ENCODE measurements at regions not wholly inside any gene's neighbourhood (a gene's known extent, or its start where the extent isn't known, plus 50 kb on each side); places are given as distances from the start of the nearest gene placed in this dataset.

DNA sequence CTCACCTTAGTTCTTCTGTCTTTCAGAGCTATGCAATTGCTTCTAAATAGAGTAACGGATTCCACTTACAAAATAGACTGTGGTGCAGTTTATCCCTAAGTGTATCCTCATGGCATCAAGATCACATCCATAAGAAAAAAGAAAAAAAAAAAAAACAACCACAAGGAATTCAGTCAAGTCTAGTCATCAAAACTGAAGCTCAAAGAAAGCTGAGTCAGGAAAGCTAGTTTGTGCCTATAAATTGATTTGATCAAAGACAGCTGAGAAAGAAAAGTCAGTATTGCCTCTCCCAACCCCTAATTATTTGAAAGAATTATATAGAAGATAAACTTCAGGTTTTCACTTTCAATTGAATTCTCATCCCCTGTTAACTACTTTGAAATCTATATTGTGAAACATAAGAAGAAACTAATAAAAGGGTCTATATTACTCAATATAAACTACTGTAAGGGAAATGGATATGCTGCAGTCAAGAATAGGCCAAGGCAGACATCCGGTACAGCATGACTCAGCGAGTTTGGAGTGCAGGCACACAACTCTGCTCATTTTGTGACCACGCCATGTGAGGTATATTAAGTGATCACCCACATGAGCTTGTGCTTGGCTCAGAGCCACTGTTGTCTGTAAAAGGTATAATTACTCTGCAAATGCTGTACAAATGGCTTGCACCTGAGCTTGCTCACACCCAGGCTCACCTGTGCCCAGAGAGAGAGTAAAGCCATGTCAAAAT lies 568.1 kb upstream of the CRIM1 start:
- TF ChIP-seq POLR2A (IDR thresholded peaks at IDR 0.05) (no peak), CTCF (IDR thresholded peaks at IDR 0.05) (no peak)
- intact Hi-C loops (cut with DNase I) = no loop called here
- Histone ChIP-seq H3K27me3 (no peaks in the 10 kb centered on the region), H3K9me3 (peaks cover 0 to 6% (median 0%) of the 10 kb centered on the region in 12 donors), H3K27ac (no peak overlapping the region), H3K4me3 (no peak overlapping the region), H3K4me1 (no peaks in the 10 kb centered on the region), H3K36me3 (no peaks in the 10 kb centered on the region)
- no peak for DNase-seq
- ATAC-seq = no peak
- WGBS, 4 donors = 69 to 87% (median 78%) methylated on average over 4 of the region's 4 CpGs

GRCh38 chr2:35785564-35785963 lies 570.0 kb upstream of the CRIM1 start:
- intact Hi-C loops (cut with DNase I) = no loop called here
- no peaks in the 10 kb centered on the region for H3K36me3 ChIP-seq
- H3K27ac ChIP-seq = no peak overlapping the region
- DNase-seq (no peak), ATAC-seq (no peak)
- no peak overlapping the region for H3K4me3 ChIP-seq
- no peaks in the 10 kb centered on the region for H3K4me1 ChIP-seq
- TF ChIP-seq POLR2A (IDR thresholded peaks at IDR 0.05) = no peak
- no peak for TF ChIP-seq CTCF (IDR thresholded peaks at IDR 0.05)
- H3K27me3 ChIP-seq = no peaks in the 10 kb centered on the region
- H3K9me3 ChIP-seq = no peaks in the 10 kb centered on the region

DNA sequence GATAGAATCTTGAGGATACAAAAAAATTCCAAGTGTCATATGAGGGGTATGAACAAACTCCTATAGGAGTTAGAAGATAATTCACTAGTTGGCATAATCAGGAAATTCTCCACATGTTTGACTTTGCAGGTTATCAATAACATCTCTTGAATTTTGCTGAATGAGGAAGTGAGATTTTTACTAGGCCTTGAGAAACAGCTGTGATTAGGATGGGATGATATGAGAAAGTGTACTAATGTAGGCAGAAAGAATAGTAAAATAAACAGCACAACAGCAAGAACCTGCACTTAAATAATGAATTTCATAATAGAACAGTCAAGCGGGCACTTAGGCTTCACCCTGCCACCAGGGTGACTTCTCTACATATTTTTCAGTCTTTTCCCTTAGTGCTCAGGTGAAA lies 570.8 kb upstream of the CRIM1 start:
- DNase-seq (no peak), ATAC-seq (no peak)
- Histone ChIP-seq H3K9me3 (no peaks in the 10 kb centered on the region), H3K36me3 (no peaks in the 10 kb centered on the region), H3K27me3 (no peaks in the 10 kb centered on the region), H3K27ac (no peak overlapping the region), H3K4me3 (no peak overlapping the region), H3K4me1 (no peaks in the 10 kb centered on the region)
- WGBS, 4 donors = 89 to 95% (median 93%) methylated on average over 1 of the region's 1 CpG
- no peak for TF ChIP-seq POLR2A (IDR thresholded peaks at IDR 0.05)
- TF ChIP-seq CTCF (IDR thresholded peaks at IDR 0.05) = no peak
- intact Hi-C loops (cut with DNase I) = no loop called here

DNA sequence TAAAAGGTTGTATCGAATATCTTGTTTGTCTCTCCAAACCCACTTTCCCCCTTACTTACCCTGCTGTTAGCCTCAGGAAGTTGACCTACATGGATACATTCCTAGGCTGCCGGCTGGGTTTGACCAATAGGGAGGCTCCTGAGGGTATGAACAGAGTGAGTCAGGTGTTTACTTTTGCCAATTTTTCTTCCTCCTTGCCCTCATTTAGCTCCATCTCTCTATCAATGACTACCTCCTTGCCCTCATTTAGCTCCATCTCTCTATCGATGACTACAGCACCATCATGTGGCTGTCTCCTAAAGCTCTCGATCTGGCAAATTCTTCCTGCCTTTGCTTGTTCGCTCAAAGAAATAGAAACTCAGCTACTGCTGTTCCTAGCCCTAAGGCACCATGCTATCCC lies 571.9 kb upstream of the CRIM1 start:
- Histone ChIP-seq H3K27ac (no peak overlapping the region), H3K9me3 (no peaks in the 10 kb centered on the region), H3K36me3 (no peaks in the 10 kb centered on the region), H3K4me1 (no peaks in the 10 kb centered on the region), H3K4me3 (no peak overlapping the region), H3K27me3 (no peaks in the 10 kb centered on the region)
- WGBS, 4 donors = 82 to 90% (median 86%) methylated on average over 5 of the region's 5 CpGs
- intact Hi-C loops (cut with DNase I) = no loop called here
- ATAC-seq = no peak
- TF ChIP-seq POLR2A (IDR thresholded peaks at IDR 0.05) (no peak), CTCF (IDR thresholded peaks at IDR 0.05) (no peak)
- no peak for DNase-seq
